ENCODE measurements at regions not wholly inside any gene's neighbourhood (a gene's known extent, or its start where the extent isn't known, plus 50 kb on each side); places are given as distances from the start of the nearest gene placed in this dataset.

DNA sequence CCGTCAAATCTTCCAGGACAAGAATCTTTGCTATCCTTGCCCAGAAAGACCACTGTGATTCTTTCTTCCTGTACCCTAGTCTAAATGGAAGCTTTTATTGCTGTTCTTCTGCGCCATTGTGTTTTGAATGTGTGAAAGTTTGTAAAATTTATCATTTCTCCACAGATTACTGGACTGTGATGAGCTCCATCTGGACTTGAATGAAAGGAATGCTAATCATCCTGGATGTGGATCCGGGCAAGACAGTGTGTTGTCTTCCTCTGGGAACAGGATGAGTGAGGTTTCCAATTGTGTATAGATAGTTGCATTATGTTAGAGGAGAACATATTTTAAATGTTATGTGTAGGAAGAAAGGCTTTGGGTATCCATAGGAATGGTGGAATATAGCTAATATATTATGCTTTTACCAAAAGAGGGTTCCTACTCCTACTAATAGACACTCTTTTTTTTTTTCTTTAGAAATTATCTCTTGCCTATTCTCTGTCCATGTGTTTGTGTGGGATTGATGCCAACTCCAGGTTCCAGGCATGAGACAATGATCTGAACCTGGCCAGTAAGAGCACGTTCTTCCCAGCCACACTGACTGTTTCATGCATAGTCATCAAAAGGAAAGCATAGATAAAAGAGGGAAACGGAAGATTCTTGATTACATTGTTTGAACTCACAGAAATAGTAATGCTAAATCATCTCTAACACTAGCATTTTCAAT is 803.6 kb upstream of the ADGRL3 start:
- Histone ChIP-seq H2AFZ (ENCODE audit: low read depth, low read length) (no peak overlapping the region), H3K4me3 (replicated peaks in 1 of 3; ENCODE audit: insufficient read depth in 1 of 3, low read depth in 1 of 3, low read length in 3 of 3) (no peak overlapping the region), H3K9me3 (replicated peaks; ENCODE audit: control insufficient read depth, insufficient read depth, low read length) (peaks cover 3% of the 10 kb centered on the region), H3K27me3 (ENCODE audit: control insufficient read depth in 2 of 2, insufficient read depth in 2 of 2, low read length in 2 of 2) (no peaks in the 10 kb centered on the region), H3K9ac (replicated peaks; ENCODE audit: extremely low read depth, insufficient read depth, low read length) (no peak overlapping the region), H3K4me2 (ENCODE audit: insufficient read depth, low read length) (no peak overlapping the region), H3K4me1 (ENCODE audit: control insufficient read depth, extremely low read depth, insufficient read depth, low read length) (no peaks in the 10 kb centered on the region), H3K27ac (ENCODE audit: insufficient read depth, low read depth, low read length) (no peak overlapping the region), H3K9me1 (replicated peaks; ENCODE audit: control insufficient read depth, extremely low read depth, insufficient read depth, low read length) (no peaks in the 10 kb centered on the region), H4K20me1 (replicated peaks; ENCODE audit: control insufficient read depth, extremely low read depth, insufficient read depth, low read length) (no peaks in the 10 kb centered on the region), H3K79me2 (ENCODE audit: control insufficient read depth, insufficient read depth, low read length) (no peaks in the 10 kb centered on the region), H3K36me3 (ENCODE audit: control insufficient read depth in 2 of 2, extremely low read depth in 1 of 2, insufficient read depth in 2 of 2, low read length in 2 of 2) (no peaks in the 10 kb centered on the region)
- intact Hi-C loops (cut with micrococcal nuclease) (no loop called here), dilution Hi-C loops (cut with MboI; ENCODE audit: extremely low pct_ligation_motif_present, low sequenced_read_pairs) (no loop called here)
- ChIA-PET CTCF (no interaction called here), POLR2A (no interaction called here)
- DNase-seq (ENCODE audit: low read depth, low spot score) (no peak), FAIRE-seq (no peak)
- TF ChIP-seq JUN (IDR thresholded peaks at IDR 0.05; ENCODE audit: borderline replicate concordance, insufficient read depth, insufficient read length, low read depth) = no peak
- TF ChIP-seq MYC (IDR thresholded peaks at IDR 0.05; ENCODE audit: low read depth, low read length) = no peak
- TF ChIP-seq GATA2 (IDR thresholded peaks at IDR 0.05; ENCODE audit: insufficient read depth, insufficient read length, low read depth, low read length) = no peak
- no TSS peak for BruUV-seq (replicated peaks)

DNA sequence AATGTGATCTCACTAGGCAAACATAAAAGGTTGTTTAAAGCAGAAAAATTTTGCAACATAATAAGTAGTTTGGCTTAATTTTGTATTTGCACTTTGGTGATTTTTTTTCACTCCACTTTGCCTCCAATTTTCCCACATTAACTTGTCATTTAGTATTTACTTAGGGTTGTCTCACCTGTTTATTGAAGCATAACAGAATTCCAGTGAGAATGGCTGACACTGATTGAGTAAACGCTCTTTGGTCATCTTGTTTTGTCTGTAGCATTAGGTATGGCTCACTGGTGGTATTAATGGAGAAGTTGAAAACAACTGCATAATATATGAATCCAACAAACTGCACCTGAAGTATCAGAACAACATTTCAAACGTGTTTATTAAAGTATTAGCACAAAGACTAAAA is 799.5 kb upstream of the ADGRL3 start:
- CTCF ChIA-PET = no interaction called here
- Histone ChIP-seq H3K27ac (ENCODE audit: insufficient read depth, low read depth, low read length) (no peak overlapping the region), H3K36me3 (ENCODE audit: control insufficient read depth in 2 of 2, extremely low read depth in 1 of 2, insufficient read depth in 2 of 2, low read length in 2 of 2) (no peaks in the 10 kb centered on the region), H2AFZ (ENCODE audit: low read depth, low read length) (no peak overlapping the region), H3K27me3 (ENCODE audit: control insufficient read depth in 2 of 2, insufficient read depth in 2 of 2, low read length in 2 of 2) (no peaks in the 10 kb centered on the region), H3K9ac (replicated peaks; ENCODE audit: extremely low read depth, insufficient read depth, low read length) (no peak overlapping the region), H3K4me3 (replicated peaks in 1 of 3; ENCODE audit: insufficient read depth in 1 of 3, low read depth in 1 of 3, low read length in 3 of 3) (no peak overlapping the region), H3K4me2 (ENCODE audit: insufficient read depth, low read length) (no peak overlapping the region), H3K79me2 (ENCODE audit: control insufficient read depth, insufficient read depth, low read length) (no peaks in the 10 kb centered on the region), H3K9me3 (replicated peaks; ENCODE audit: control insufficient read depth, insufficient read depth, low read length) (peaks cover 2% of the 10 kb centered on the region), H3K4me1 (ENCODE audit: control insufficient read depth, extremely low read depth, insufficient read depth, low read length) (no peaks in the 10 kb centered on the region), H4K20me1 (replicated peaks; ENCODE audit: control insufficient read depth, extremely low read depth, insufficient read depth, low read length) (no peaks in the 10 kb centered on the region), H3K9me1 (replicated peaks; ENCODE audit: control insufficient read depth, extremely low read depth, insufficient read depth, low read length) (no peaks in the 10 kb centered on the region)
- dilution Hi-C loops (cut with MboI; ENCODE audit: extremely low pct_ligation_motif_present, low sequenced_read_pairs) = no loop called here
- no peak for DNase-seq (ENCODE audit: low read depth, low spot score)
- no TSS peak for BruUV-seq (replicated peaks)
- no peak for FAIRE-seq
- intact Hi-C loops (cut with micrococcal nuclease) = no loop called here
- POLR2A ChIA-PET = no interaction called here
- no peak for TF ChIP-seq POLR2AphosphoS5 (IDR thresholded peaks at IDR 0.05; ENCODE audit: insufficient read depth, low read depth, low read length)
- no peak for TF ChIP-seq POLR2A (IDR thresholded peaks at IDR 0.05; ENCODE audit: low read depth, low read length)
- no peak for TF ChIP-seq MYC (IDR thresholded peaks at IDR 0.05; ENCODE audit: low read depth, low read length)
- TF ChIP-seq EZH2 (IDR thresholded peaks at IDR 0.05; ENCODE audit: borderline replicate concordance, low read depth, low read length, severe bottlenecking) = no peak
- TF ChIP-seq GATA2 (IDR thresholded peaks at IDR 0.05; ENCODE audit: insufficient read depth, insufficient read length, low read depth, low read length) = no peak
- no peak for TF ChIP-seq JUN (IDR thresholded peaks at IDR 0.05; ENCODE audit: borderline replicate concordance, insufficient read depth, insufficient read length, low read depth)
- TF ChIP-seq FOS (IDR thresholded peaks at IDR 0.05; ENCODE audit: borderline replicate concordance, insufficient read depth, low read length) = no peak
- TF ChIP-seq, protein P1, sequence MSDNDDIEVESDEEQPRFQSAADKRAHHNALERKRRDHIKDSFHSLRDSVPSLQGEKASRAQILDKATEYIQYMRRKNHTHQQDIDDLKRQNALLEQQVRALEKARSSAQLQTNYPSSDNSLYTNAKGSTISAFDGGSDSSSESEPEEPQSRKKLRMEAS (IDR thresholded peaks at IDR 0.05; ENCODE audit: insufficient read depth, insufficient read length) = no peak
- TF ChIP-seq, protein P2, sequence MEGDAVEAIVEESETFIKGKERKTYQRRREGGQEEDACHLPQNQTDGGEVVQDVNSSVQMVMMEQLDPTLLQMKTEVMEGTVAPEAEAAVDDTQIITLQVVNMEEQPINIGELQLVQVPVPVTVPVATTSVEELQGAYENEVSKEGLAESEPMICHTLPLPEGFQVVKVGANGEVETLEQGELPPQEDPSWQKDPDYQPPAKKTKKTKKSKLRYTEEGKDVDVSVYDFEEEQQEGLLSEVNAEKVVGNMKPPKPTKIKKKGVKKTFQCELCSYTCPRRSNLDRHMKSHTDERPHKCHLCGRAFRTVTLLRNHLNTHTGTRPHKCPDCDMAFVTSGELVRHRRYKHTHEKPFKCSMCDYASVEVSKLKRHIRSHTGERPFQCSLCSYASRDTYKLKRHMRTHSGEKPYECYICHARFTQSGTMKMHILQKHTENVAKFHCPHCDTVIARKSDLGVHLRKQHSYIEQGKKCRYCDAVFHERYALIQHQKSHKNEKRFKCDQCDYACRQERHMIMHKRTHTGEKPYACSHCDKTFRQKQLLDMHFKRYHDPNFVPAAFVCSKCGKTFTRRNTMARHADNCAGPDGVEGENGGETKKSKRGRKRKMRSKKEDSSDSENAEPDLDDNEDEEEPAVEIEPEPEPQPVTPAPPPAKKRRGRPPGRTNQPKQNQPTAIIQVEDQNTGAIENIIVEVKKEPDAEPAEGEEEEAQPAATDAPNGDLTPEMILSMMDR (IDR thresholded peaks at IDR 0.05; ENCODE audit: extremely low read depth in 1 of 2, insufficient read depth in 1 of 2, low read depth in 1 of 2, low read length in 2 of 2) = no peak
